Activated CD4-positive, alpha-beta T cell treated with anti-CD3 and anti-CD28 coated beads for 4 hours (primary cell): ENCODE measurements at regions not wholly inside any gene's neighbourhood (a gene's known extent, or its start where the extent isn't known, plus 50 kb on each side); places are given as distances from the start of the nearest gene placed in this dataset.

Experiments
- DNase-seq, 2 donors: peaks; one replicate each; pipeline ENCODE4 v3.0.0-alpha.2; 2020

DNA sequence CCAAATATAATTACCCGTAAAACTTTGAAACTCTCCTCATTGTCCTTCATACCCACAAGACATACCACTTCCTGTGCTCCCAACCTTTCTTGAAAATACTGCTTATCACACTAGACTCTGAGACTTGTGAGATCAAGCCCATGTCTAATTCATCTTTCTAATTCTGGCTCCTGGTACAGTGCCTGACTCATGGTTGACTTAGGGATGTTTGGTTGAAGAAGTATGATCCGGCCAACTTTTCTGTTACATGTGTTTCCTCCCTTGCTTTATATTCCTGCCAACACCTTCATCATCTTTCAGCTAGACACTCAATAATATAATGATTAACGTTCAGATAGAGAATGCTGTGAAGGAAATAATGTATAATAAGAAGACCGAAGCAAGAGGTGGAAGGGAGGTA lies 58.2 kb downstream of the MEX3B start:
- no peak for DNase-seq

- DNase-seq: no peak
Measured at GRCh38 chr15:81983497-81983896, 62.3 kb downstream of the MEX3B start.

DNA sequence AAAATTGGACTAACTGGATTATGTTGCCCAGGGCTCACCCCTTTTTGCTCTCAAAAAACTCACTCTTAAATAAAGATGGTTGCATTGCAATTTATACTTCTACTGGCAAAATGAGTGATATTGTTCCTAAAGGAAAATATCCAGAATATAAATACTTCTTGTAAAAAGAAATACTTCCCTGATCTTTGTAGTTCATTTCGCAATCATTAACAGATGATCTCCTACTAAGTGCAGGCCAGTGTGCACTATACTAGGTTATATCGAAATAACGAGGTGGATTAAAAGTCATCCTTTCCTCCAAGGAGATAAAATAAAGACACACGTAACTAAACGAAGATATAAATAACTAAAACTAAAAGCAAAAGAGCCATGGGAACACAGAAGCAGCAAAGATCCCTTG lies 63.0 kb downstream of the MEX3B start:
- DNase-seq: no peak

GRCh38 chr15:81981908-81982307 lies 63.9 kb downstream of the MEX3B start:
- DNase-seq: no peak

DNA sequence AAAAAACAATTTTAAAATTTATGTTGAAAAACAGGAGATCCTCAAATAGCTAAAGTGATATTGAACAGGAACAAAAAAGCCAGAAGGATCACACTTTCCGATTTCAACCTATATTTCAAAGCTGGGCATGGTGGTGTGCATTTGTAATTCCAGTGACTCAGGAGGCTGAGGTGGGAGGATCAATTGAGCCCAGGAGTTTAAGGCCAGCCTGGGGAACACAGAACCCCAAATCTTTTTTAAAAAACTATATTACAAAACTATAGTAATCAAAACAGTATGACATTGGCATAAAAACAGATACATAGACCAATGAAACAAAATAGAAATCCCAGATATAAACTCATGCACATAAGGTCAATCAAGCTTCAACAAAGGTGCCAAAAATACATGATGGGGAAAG lies 68.4 kb downstream of the MEX3B start:
- DNase-seq: no peak

GRCh38 chr15:81968691-81969090 lies 77.1 kb downstream of the MEX3B start:
- no peak for DNase-seq

DNA sequence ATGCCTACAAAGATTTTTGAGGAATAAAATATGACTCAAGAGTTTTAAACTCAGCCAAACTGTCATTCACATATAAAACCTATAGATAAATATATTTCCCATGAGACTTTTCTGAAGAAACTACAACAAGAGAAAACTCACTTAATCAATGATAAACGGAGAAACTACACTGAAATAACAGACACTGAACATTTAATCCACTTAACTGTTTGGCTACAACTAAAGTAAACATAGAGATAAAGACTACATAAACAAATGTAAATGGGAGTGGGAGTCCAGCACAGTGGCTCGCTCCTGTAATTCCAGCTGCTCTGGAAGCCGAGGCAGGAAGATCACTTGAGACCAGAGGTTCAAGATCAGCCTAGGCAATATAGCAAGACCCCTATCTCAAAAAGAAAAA lies 79.2 kb downstream of the MEX3B start:
- no peak for DNase-seq

DNA sequence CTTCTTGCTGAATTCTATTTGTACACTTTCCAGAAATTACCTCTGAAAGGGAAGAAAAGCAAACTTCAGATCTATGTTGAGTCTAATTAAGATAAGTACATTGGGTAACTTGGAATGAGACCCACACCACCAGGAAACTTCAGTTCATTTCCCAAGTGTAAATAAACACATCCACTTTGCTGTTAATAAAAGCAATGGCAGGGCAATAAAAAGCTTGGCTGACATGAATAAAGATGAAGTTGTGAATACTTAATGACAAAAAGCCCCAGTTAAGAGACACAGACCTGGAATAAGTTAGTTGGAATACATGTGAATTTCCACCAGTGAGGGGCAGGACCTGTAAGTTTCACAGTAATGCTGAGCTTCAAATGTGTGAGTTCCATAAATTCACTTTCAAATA lies 83.3 kb downstream of the MEX3B start:
- no peak for DNase-seq

GRCh38 chr15:81959196-81959595 lies 86.6 kb downstream of the MEX3B start:
- no peak for DNase-seq

- no peak for DNase-seq
Measured at GRCh38 chr15:81957698-81958097, 88.1 kb downstream of the MEX3B start.

- no peak for DNase-seq
Measured at GRCh38 chr15:81955382-81956062, 90.3 kb downstream of the MEX3B start.

DNA sequence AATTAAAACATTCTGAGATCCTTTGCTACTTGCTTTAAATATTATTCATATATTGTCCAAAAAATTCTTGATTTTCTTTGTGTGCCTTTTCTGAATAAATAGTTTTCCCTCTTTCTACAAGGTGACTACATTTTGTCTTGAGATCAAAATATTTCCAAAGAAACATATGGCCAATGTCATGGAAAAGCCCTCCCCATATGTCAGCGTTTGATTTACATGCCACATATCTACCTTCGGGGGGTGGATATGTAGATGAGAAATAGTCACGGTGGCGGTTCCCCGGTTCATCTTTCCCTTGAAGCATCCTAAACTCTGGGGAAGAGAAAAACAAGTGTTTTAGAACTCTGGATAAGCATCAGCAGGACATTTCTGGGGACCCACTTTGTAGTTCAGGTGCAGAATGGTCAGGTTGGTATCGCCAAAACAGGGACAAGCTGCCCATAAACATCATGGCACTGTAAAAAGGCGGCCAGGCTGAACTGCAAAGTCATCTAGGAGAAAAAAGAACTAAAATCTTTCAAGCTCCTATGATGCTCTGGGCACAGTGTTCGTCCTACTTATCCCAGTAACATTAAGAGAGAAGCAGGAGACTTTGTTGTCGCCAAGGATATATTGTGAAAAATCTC lies 91.5 kb downstream of the MEX3B start:
- no peak for DNase-seq

DNA sequence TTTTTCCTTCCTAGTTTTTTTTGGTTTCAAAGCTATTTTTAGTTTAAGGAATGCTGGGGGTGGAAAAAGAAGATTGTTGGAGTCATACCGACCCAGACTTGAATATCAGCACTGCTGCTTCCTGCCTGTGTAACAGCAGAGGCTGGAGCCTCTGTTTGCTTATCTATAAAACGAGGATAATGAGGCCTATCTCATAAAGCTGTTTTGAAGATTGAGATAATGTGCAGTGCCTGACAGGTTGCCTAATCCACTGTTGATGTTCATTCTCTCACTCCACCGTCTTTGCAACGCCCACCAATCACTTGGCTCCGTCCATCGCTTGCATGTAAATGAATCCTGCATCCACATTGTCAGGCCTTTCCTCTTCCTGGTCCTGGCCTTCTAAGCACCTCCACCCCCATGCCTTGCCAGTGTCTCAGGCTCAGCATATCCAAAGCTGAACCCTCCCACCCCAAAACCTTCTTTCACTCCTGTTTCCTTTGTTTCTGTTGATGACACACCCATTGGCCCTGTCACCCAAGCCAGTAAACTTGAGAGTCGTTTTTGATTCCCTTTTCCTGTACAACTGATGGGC lies 94.9 kb downstream of the MEX3B start:
- DNase-seq: no peak

GRCh38 chr15:81948751-81949150 lies 97.1 kb downstream of the MEX3B start:
- DNase-seq: no peak

DNA sequence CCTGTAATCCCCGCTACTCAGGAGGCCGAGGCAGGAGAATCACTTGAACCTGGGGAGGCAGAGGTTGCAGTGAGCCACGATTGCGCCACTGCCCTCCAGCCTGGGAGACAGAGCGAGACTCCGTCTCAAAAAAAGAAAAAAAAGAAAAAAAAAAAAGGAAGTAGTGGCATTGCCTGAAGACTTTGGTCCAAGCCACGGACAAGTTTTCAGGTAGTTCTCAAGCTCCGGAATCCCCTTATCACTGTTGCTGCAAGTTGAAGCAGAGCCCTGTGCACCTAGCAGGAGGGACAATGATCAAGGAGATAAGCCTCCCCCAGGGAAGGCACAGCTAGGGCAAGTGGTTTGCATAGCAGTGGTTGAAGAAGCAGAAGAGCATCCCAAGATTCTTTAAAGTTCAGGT lies 97.6 kb downstream of the MEX3B start:
- DNase-seq: no peak

DNA sequence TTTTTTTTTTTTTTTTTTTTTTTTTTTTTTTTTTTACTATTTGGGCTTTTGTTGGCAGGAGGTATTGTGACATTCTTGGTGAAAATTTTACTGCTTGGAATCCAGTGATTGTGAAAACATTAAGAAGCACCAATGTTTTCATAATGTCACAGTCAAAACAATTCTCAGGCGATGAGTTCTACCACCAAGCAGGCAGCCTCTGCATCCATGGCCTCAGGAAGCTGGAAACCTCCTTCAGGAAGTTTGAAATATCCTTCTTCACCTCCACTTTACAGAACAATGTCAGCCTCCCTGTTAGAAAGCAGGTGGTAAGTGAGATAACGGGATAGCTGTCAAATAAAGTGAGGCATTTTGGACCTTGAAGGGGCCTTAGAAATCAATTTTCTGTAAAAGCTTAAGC lies 98.3 kb downstream of the MEX3B start:
- DNase-seq: no peak

DNA sequence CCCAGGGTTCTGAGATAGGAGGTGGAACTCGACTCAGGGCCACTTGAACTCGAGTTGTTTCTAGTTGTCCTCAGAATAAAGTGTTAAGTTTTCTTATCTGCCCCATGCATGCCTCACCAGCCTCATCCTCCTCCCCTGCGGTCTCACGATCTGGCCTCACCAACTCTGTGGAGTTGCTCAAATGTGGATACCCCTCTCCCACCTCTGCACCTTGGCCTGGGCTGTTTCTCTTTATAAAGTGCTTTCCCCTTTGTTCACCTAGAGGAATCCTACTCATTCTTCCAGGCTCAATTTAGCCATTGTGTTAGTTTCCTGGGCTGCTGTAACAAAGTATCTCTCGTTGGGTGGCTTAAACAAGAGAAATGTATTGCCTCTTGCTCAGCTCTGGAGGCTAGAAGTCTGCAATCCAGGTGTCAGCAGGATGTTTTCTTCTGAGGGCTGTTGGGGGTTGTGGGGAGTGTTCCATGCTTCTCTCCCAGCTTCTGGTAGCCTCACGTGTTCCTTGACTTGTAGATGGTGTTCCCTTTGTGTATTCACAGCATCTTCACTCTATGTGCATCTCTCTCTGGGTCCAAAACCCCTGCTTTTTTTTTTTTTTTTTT lies 100.7 kb downstream of the MEX3B start:
- no peak for DNase-seq

DNA sequence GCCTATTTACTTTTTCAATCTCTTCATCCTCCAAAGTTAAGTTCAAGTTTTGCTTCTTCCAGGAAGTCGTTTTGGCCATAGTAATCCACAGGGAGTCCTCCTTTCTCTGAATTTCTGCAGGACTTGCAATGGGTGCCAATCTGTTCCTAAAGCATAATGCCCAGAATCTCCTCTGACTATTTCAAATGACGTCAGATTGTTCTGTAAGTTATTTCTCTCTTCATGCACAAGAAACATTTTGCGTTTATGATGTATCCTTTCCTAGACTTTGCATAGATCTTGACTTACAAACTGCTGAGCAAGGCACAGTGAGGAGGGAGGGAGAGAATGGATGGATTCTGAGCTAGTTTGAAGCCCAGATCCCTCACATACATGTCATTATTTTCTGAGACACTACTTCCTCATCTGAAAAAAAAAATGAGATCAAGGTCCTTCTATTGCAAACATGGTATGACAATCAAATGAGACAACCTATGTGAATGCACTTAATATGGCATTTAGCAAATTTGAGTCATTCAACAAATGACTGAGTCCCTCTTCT lies 103.1 kb downstream of the MEX3B start:
- no peak for DNase-seq

- DNase-seq: no peak
Measured at GRCh38 chr15:81942157-81942556, 103.7 kb downstream of the MEX3B start.

DNA sequence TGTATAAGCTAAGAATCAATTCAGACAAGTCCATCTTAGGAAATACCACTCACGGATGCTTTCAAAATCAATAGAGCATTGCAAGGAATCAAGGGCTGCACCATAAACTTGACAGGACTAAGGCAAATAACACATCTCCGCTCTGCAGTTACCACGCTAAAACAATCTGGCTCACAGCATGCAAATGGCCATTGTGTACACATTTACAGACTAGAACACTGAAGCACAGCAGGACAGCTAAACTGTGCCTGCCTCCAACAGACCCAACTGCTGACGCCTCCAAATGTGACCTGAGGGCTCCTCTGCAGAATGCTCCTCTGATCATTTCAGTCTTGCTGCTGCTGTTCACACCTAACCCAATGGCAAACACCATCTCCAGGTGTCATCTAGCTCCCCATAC lies 104.3 kb downstream of the MEX3B start:
- no peak for DNase-seq

GRCh38 chr15:81940467-81941451 lies 105.1 kb downstream of the MEX3B start:
- no peak for DNase-seq

DNA sequence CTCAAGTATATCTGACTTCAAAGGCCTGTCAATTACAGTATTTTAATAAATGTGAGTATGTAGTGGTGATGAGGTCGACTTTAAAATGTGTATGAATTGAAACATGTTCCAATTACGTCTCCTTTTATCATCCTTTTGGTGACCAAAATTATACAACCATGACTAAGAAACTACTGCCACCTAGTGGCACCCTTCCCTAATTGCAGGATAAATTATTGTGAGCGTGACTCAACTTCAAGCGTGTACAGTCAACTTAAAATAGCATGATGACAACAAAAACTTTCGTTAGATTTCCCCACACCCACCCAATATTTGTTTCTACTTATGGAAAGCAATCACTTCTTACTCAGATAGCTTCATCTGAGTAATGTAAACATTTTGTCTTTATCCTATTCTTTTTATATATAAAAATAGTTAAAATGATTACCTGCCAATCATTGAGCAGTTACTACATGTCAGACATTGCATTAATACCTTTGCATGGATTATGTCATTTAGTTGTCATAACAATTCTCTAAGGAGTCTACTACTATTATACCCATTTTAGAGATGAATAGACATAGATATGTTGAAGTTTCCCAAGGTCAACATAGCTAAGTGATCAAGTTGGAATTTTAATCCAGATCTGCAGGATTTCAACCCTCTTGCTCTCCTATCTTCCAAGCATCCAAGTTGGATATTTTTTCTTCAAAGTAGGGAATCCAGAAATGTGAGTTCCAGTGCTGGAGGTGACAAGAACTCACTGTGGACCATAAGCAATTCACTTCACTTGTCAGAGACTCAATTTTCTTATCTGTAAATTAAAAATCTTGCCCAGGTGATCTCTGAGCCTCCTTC lies 106.0 kb downstream of the MEX3B start:
- DNase-seq: peak in 1 of 2 donors; percentile 7
